Endothelial cell of umbilical vein (primary cell): ENCODE measurements at regions not wholly inside any gene's neighbourhood (a gene's known extent, or its start where the extent isn't known, plus 50 kb on each side); places are given as distances from the start of the nearest gene placed in this dataset.

Experiments used
- BruUV-seq: library from RNA; stranded (reverse); fragments of 400-500 nt; replicated peaks from 2 replicates; lab custom pipeline; 2021; lab: Mats Ljungman, UMichigan
- CTCF ChIA-PET: fragments of 300-600, 350-600 bp; sonication (Branson Sonifier 250); formaldehyde crosslinking; loops from one replicate; lab custom pipeline; 2021; ENCODE audit warnings: antibody characterized with exemption, inconsistent platforms; lab: Charles Lee
- POLR2A ChIA-PET: fragments of 300-600, 350-600 bp; sonication (Branson Sonifier 250); formaldehyde crosslinking; loops from one replicate; lab custom pipeline; 2021; ENCODE audit warnings: antibody characterized with exemption, inconsistent platforms; lab: Charles Lee
- DNase-seq: peaks from one replicate; pipeline ENCODE4 v3.0.0-alpha.2; 2011; ENCODE audit warnings: low read depth, low spot score
- FAIRE-seq: peaks from 2 replicates; lab custom pipeline; 2011; peaks lifted over from hg19 to GRCh38; lab: Jason Lieb, UNC
- H2AFZ ChIP-seq: 2 replicates; pipeline ENCODE4 v1.6.0; 2012; ENCODE audit warnings: low read depth, low read length, control low read depth, inconsistent platforms
- H3K27ac ChIP-seq: 2 replicates; pipeline ENCODE4 v1.5.1; 2011; ENCODE audit warnings: low read depth, mild to moderate bottlenecking, control low read depth, low read length, moderate library complexity; ENCODE audit not compliant: insufficient read depth
- H3K27me3 ChIP-seq, 2 experiments: 2 replicates each; pipeline versions ENCODE4 v1.6.0 to v1.6.1; 2011; ENCODE audit warnings: low read length in 2 of 2, mixed read lengths in 1 of 2; ENCODE audit not compliant: control insufficient read depth in 2 of 2, insufficient read depth in 2 of 2
- H3K36me3 ChIP-seq, 2 experiments: 2 replicates in 1 of 2; 3 replicates in 1 of 2; pipeline ENCODE4 v1.5.1; 2011; ENCODE audit warnings: low read length in 2 of 2, mild to moderate bottlenecking in 1 of 2, moderate library complexity in 1 of 2; ENCODE audit not compliant: control insufficient read depth in 2 of 2, insufficient read depth in 2 of 2; ENCODE audit errors: extremely low read depth in 1 of 2
- H3K4me1 ChIP-seq: 3 replicates; pipeline ENCODE4 v1.5.1; 2011; ENCODE audit warnings: mild to moderate bottlenecking, low read length; ENCODE audit not compliant: control insufficient read depth, insufficient read depth; ENCODE audit errors: extremely low read depth
- H3K4me2 ChIP-seq: 2 replicates; pipeline ENCODE4 v1.6.1; 2011; ENCODE audit warnings: low read length, control low read depth, mixed read lengths; ENCODE audit not compliant: insufficient read depth
- H3K4me3 ChIP-seq, 3 experiments: fragments of 200-600 bp in 1 of 3; sonication (generic), shearing (Covaris generic) in 1 of 3; replicated peaks in 1 of 3; 2 replicates each; pipeline ENCODE4 v1.5.1; 2011 to 2016; ENCODE audit warnings: control low read depth in 3 of 3, low read length in 3 of 3, mild to moderate bottlenecking in 2 of 3, inconsistent platforms in 1 of 3, low read depth in 1 of 3, moderate library complexity in 1 of 3; ENCODE audit not compliant: insufficient read depth in 1 of 3
- H3K79me2 ChIP-seq: 2 replicates; pipeline ENCODE4 v1.6.0; 2012; ENCODE audit warnings: low read length, inconsistent platforms; ENCODE audit not compliant: control insufficient read depth, insufficient read depth
- H3K9ac ChIP-seq: replicated peaks from 2 replicates; pipeline ENCODE3; 2011; ENCODE audit warnings: low read length, control low read depth; ENCODE audit not compliant: insufficient read depth; ENCODE audit errors: extremely low read depth
- H3K9me1 ChIP-seq: replicated peaks from 3 replicates; pipeline ENCODE4 v1.6.0; 2011; ENCODE audit warnings: mild to moderate bottlenecking, low read length; ENCODE audit not compliant: control insufficient read depth, insufficient read depth; ENCODE audit errors: extremely low read depth
- H3K9me3 ChIP-seq: replicated peaks from 2 replicates; pipeline ENCODE4 v1.5.1; 2012; ENCODE audit warnings: low read length, inconsistent platforms; ENCODE audit not compliant: control insufficient read depth, insufficient read depth
- H4K20me1 ChIP-seq: replicated peaks from 2 replicates; pipeline ENCODE3; 2011; ENCODE audit warnings: mild to moderate bottlenecking, low read length; ENCODE audit not compliant: control insufficient read depth, insufficient read depth; ENCODE audit errors: extremely low read depth
- CTCF ChIP-seq, 2 donors: IDR thresholded peaks; 1 replicate in 1 of 2; 2 replicates in 1 of 2; pipeline ENCODE4 v1.5.1; 2011; ENCODE audit warnings: low read length in 2 of 2, mild to moderate bottlenecking in 2 of 2, moderate library complexity in 2 of 2, control low read depth in 1 of 2, inconsistent platforms in 1 of 2, low read depth in 1 of 2; ENCODE audit not compliant: insufficient read depth in 1 of 2; ENCODE audit errors: extremely low read depth in 1 of 2
- EZH2 ChIP-seq: IDR thresholded peaks from 2 replicates; pipeline ENCODE4 v1.6.1; 2012; ENCODE audit warnings: borderline replicate concordance, low read depth, mild to moderate bottlenecking, moderate library complexity, low read length, inconsistent platforms; ENCODE audit not compliant: severe bottlenecking
- FOS ChIP-seq: IDR thresholded peaks from 2 replicates; pipeline ENCODE4 v1.6.1; 2011; ENCODE audit warnings: mild to moderate bottlenecking, low read length, moderate library complexity, borderline replicate concordance; ENCODE audit not compliant: insufficient read depth
- GATA2 ChIP-seq: IDR thresholded peaks from 2 replicates; pipeline ENCODE4 v1.7.0; 2011; ENCODE audit warnings: low read depth, mild to moderate bottlenecking, moderate library complexity, mixed read lengths, low read length; ENCODE audit not compliant: insufficient read length, insufficient read depth
- JUN ChIP-seq: IDR thresholded peaks from 2 replicates; pipeline ENCODE4 v1.6.1; 2011; ENCODE audit warnings: borderline replicate concordance, low read depth; ENCODE audit not compliant: insufficient read length, insufficient read depth
- MAX ChIP-seq: IDR thresholded peaks from 2 replicates; pipeline ENCODE4 v1.6.1; 2011; ENCODE audit not compliant: insufficient read depth, insufficient read length
- MYC ChIP-seq: IDR thresholded peaks from one replicate; pipeline ENCODE4 v1.6.1; 2011; ENCODE audit warnings: mild to moderate bottlenecking, low read depth, low read length
- POLR2A ChIP-seq: IDR thresholded peaks from 2 replicates; pipeline ENCODE4 v1.6.1; 2012; ENCODE audit warnings: low read depth, mild to moderate bottlenecking, control low read depth, low read length
- POLR2AphosphoS5 ChIP-seq: IDR thresholded peaks from 2 replicates; pipeline ENCODE4 v1.6.1; 2012; ENCODE audit warnings: low read depth, mild to moderate bottlenecking, control low read depth, low read length, moderate library complexity; ENCODE audit not compliant: insufficient read depth
- dilution Hi-C: fragments of 300-500 bp; cut with MboI; formaldehyde crosslinking; loops from one replicate; pipeline ENCODE4 v1.15.0; 2019; ENCODE audit warnings: low sequenced_read_pairs; ENCODE audit not compliant: extremely low pct_ligation_motif_present
- intact Hi-C: fragments of 100-400 bp; cut with micrococcal nuclease; formaldehyde crosslinking; loops from one replicate; pipeline ENCODE4 v1.10.0; 2022

GRCh38 chr6:74018825-74019224 lies 322.8 kb downstream of the CD109 start:
- BruUV-seq, result no TSS peak
- Histone ChIP-seq H4K20me1 (no peaks in the 10 kb centered on the region), H3K9me3 (no peaks in the 10 kb centered on the region), H3K9me1 (no peaks in the 10 kb centered on the region), H3K4me2 (no peak overlapping the region), H3K79me2 (no peaks in the 10 kb centered on the region), H3K27ac (no peak overlapping the region), H3K36me3 (no peaks in the 10 kb centered on the region), H2AFZ (no peak overlapping the region), H3K9ac (no peak overlapping the region), H3K4me3 (no peak overlapping the region), H3K27me3 (no peaks in the 10 kb centered on the region), H3K4me1 (no peaks in the 10 kb centered on the region)
- FAIRE-seq, result no peak
- ChIA-PET CTCF (no interaction called here), POLR2A (no interaction called here)
- dilution Hi-C loops (no loop called here), intact Hi-C loops (no loop called here)
- TF ChIP-seq EZH2 (no peak), CTCF (IDR thresholded peaks at IDR 0.05; ENCODE audit: extremely low read depth in 1 of 2, insufficient read depth in 1 of 2, low read depth in 1 of 2, low read length in 2 of 2) (no peak), MYC (no peak), POLR2A (no peak), JUN (no peak), FOS (no peak), MAX (no peak), POLR2AphosphoS5 (no peak), GATA2 (no peak)
- DNase-seq, result no peak
